NCI-H2107 treated with DMSO at 0.1 percent for 48 hours (cell line): ENCODE measurements at regions not wholly inside any gene's neighbourhood (a gene's known extent, or its start where the extent isn't known, plus 50 kb on each side); places are given as distances from the start of the nearest gene placed in this dataset.
"Not testable (repeated sequence)": the region's sequence is repeated elsewhere in the genome, so short reads cannot be mapped to it uniquely, and the experiment has no call there.

Source experiments
- DNase-seq: peaks from one replicate; lab custom pipeline; 2025; ENCODE audit not compliant: unreplicated experiment; lab: John Stamatoyannopoulos, UW

DNA sequence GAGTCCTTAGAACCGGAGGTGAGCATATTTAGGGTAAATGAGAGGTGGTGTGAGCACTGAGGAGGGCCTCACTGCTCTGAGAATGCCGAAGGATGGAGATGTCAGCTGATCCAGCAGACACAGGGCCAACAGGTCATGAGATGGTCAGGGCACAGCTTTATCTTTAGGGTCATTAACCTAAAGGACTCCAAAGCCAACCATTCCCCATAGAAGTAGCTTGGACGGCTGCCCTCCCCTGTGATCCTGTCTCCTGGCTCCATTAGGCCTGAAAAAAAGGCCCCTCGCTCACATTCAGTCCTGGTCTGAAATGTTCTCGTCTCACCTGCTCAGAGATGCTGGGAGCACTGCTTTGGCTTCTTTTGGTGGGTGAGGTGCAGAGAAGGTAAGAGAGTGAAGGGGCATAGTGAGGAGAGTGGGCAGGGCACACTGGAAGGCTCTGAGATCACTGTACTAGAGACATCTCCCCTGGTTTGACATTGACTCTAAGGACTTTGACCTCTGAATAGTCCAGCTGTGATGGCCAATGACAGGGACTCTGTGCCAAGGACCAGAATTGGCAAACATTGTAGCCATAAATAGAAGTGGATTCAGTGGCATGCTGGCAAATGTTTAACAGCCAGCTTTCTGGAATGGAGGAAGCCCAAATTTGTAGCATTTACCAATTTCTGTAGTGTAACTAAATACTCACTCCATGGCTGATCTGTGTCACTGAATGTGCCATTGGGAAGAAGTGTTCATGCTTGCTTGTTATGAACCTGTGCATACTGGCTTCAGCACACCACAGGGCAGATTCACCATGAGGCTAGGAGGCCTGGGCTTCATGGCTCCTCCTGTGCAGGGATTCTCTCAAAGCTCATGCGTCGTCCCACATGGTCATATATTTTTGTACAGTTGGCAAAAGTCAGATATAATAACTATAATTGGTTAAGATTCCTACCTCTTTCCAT is 76.2 kb upstream of the MRPS22 start:
- DNase-seq = no peak

- DNase-seq = no peak
Measured at GRCh38 chr3:139269984-139270383, 73.8 kb upstream of the MRPS22 start.

- not testable (repeated sequence) for DNase-seq
Measured at GRCh38 chr3:139270652-139271051, 73.2 kb upstream of the MRPS22 start.

DNA sequence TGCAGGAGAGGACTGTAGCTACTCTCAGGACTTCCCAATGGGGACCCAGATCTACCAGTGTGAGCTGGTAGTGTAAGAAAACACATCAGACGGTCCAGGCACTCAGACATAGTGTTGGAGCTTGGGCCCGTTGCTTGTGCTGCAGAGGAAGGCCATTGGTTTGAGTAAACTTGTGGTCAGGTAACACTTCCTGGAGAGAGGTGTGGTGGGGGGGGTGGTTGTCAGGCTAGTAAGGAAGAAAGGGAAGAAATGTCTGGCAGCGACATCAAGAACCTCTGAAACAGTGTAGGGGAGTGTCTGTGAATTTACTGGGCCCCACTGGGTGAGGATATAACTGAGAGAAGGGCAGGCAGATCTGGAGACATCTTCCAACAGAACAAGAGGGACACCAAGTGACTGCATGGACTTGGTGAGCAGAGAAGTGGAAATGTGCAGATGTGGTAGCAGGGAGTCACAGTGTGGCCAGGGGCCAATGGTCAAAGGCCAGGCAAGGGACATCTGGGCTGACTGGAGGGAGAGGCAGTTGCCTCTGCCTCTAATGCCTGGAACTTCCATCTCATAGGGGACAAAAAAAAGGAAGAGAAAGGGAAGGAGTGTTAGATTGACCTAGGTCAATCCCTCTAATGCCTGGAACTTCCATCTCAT is 63.7 kb upstream of the MRPS22 start:
- no peak for DNase-seq

- DNase-seq = no peak
Measured at GRCh38 chr3:139281096-139281495, 62.7 kb upstream of the MRPS22 start.

- DNase-seq = no peak
Measured at GRCh38 chr3:139281522-139282196, 62.2 kb upstream of the MRPS22 start.

GRCh38 chr3:139283301-139283700 is 60.5 kb upstream of the MRPS22 start:
- no peak for DNase-seq

- DNase-seq = no peak
Measured at GRCh38 chr3:139284221-139284620, 59.6 kb upstream of the MRPS22 start.

- DNase-seq = no peak
Measured at GRCh38 chr3:139285691-139286090, 58.1 kb upstream of the MRPS22 start.

DNA sequence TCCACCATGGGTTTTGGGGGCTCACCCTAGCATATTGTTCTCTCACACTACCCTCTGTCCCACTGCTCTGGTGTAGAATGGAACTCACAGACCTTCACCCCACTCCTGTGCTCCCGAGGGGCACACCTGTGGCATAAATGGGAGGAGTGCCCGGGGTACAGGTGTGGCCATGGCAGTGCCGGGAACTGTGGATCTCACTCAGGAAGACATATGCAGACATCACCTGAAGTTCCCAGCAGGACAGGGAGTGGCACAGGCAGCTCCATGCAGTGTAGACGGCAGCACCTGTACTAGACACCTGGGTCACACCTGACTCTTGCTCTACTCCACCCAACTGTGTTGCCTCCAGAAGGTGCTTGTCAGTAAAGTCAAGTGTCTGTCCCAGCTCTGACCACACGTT is 57.6 kb upstream of the MRPS22 start:
- no peak for DNase-seq

- DNase-seq = no peak
Measured at GRCh38 chr3:139286825-139287224, 57.0 kb upstream of the MRPS22 start.

- no peak for DNase-seq
Measured at GRCh38 chr3:139287557-139287956, 56.3 kb upstream of the MRPS22 start.

DNA sequence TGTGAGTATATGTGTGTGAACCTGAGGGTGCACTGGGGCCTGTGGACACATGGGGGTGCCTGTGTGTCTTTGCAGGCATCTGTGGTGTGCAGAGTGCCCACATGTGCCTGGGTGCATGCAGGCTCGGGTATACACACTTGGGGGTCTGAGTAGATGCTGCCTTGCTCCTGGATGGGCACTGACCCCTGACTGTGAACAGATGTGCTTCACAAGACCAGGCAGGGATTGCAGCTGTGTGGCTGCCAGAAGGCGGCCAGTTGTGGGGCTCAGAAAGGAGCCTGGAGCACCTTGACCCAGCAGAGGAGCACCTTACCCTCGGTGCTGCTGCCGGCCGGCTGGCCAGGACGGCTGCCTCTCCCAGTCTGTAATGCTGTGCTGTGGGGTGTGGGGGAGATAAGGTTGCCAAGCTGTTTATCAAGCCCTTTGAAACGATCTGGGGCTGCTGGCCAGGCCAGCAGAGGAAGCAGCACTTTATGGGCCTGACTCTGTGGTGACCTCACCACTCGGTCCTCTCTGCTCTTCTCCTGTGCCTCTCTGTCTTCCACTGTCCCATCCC is 55.5 kb upstream of the MRPS22 start:
- no peak for DNase-seq

DNA sequence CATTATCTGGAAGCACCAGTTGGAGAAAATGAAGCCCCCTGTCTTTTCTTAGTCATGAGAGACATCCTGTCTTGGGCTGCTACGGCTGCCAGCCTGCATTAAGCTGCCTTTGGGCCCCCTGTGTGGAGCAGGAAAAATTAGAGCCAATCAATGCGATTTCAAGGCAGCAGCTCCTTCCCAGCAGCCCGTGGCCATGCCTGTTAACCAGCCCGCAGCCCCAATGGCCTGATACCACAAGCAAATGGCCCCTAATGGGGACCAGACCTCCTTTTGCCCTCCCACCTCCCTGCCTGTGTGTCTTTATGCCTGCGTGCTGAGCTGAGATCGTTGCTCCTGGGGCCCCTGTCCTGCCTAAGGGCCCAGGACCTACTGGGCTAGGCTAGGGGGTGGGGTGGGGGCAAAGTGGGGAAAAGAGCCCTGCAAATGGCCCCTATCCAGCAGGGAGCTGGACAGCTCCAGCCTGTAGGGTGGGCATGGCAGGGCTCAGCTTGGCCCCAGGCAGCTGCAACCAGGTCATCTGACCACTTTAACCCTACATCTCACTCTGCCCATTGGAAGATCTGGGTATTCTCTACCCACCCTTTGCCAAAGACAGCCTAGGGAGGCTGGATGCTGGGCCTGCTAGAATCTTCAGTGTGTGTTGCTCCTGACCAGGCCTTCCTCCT is 53.8 kb upstream of the MRPS22 start:
- DNase-seq = no peak

GRCh38 chr3:139291276-139292051 is 52.4 kb upstream of the MRPS22 start:
- no peak for DNase-seq

DNA sequence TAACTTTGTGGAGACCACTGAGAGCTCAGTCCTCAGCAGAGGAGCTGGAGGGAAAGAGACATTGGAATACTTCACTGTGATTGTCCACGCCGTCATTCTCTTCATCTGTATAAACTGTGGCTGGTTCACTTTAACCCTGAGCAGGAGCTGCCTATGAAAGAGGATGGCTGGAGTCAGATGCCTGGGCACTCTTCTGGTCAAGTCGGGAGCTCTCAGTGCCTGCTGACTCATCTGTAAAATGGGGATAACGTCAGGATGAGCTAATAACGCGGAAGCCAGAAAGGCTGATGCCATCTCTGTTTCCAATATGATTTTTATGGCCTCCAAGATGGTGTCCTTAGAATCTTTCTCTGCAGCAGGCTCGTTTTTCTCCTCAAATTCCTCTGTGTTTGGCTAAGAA is 51.6 kb upstream of the MRPS22 start:
- no peak for DNase-seq

GRCh38 chr3:139292711-139293664 is 50.8 kb upstream of the MRPS22 start:
- DNase-seq = no peak

- DNase-seq = no peak
Measured at GRCh38 chr3:139293665-139294023, 50.2 kb upstream of the MRPS22 start.
